ENCODE measurements at regions not wholly inside any gene's neighbourhood (a gene's known extent, or its start where the extent isn't known, plus 50 kb on each side); places are given as distances from the start of the nearest gene placed in this dataset.

DNA sequence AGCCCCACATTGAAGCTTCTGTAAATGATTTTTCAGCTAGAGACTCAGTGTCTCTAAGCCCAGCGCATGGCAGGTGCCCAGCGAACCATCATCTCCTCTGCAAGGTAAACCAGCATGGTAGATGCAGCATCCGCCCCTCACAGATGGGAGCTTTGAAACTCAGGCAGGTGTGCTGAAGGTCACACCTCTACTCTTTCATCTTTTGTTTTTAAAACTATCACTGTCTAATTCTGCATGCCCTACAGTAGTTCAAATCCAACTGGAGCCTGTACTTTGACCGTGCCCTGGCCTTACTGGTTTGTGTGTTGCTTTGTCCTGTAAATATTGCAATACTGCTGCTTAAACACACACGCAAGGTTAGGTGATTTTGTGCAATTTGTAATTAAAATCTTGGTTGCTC lies 831.1 kb downstream of the GALR1 start:
- TF ChIP-seq, protein P1, sequence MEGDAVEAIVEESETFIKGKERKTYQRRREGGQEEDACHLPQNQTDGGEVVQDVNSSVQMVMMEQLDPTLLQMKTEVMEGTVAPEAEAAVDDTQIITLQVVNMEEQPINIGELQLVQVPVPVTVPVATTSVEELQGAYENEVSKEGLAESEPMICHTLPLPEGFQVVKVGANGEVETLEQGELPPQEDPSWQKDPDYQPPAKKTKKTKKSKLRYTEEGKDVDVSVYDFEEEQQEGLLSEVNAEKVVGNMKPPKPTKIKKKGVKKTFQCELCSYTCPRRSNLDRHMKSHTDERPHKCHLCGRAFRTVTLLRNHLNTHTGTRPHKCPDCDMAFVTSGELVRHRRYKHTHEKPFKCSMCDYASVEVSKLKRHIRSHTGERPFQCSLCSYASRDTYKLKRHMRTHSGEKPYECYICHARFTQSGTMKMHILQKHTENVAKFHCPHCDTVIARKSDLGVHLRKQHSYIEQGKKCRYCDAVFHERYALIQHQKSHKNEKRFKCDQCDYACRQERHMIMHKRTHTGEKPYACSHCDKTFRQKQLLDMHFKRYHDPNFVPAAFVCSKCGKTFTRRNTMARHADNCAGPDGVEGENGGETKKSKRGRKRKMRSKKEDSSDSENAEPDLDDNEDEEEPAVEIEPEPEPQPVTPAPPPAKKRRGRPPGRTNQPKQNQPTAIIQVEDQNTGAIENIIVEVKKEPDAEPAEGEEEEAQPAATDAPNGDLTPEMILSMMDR (IDR thresholded peaks at IDR 0.05; ENCODE audit: low read depth, low read length) = no peak
- TF ChIP-seq EZH2phosphoT487 (IDR thresholded peaks at IDR 0.05; ENCODE audit: low read depth) = no peak
- Histone ChIP-seq H4K20me1 (ENCODE audit: insufficient read depth, low read length) (no peaks in the 10 kb centered on the region), H3K4me1 (ENCODE audit: low read length) (no peaks in the 10 kb centered on the region), H3K36me3 (replicated peaks; ENCODE audit: low read depth, low read length) (no peaks in the 10 kb centered on the region), H3K4me2 (ENCODE audit: low read length) (no peak overlapping the region), H3K79me2 (ENCODE audit: low read length) (no peaks in the 10 kb centered on the region), H3K9me3 (ENCODE audit: insufficient read depth, low read length) (peaks cover 6% of the 10 kb centered on the region), H3K27ac (ENCODE audit: low read length) (no peak overlapping the region), H3K4me3 (ENCODE audit: low read length) (no peak overlapping the region), H3K9ac (ENCODE audit: low read length) (no peak overlapping the region), H2AFZ (ENCODE audit: low read depth, low read length) (no peak overlapping the region), H3K27me3 (ENCODE audit: low read depth, low read length) (no peaks in the 10 kb centered on the region)

DNA sequence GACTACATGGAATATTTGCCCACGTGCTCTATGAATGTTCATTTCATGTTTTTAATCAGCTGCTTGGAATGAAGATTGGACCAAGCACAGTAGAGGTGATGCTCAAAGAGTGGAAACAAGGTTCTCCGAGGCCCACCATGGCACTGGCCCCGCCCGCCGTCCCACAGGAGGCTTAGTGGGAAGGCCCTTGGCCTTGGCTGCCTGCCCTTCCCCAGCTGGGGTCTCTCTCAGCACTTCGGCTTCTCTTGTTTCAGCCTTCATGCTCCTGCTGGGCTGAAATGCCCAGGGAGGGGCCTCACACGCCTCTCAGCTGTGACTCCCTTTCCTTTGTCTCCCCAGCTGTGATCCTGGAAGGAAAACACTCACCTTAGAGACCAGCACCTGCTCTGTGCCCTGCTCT lies 833.2 kb downstream of the GALR1 start:
- Histone ChIP-seq H3K9me3 (ENCODE audit: insufficient read depth, low read length) (peaks cover 20% of the 10 kb centered on the region), H4K20me1 (ENCODE audit: insufficient read depth, low read length) (no peaks in the 10 kb centered on the region), H3K4me1 (ENCODE audit: low read length) (no peaks in the 10 kb centered on the region), H3K27ac (ENCODE audit: low read length) (no peak overlapping the region), H2AFZ (ENCODE audit: low read depth, low read length) (no peak overlapping the region), H3K4me3 (ENCODE audit: low read length) (no peak overlapping the region), H3K27me3 (ENCODE audit: low read depth, low read length) (no peaks in the 10 kb centered on the region), H3K9ac (ENCODE audit: low read length) (no peak overlapping the region), H3K36me3 (replicated peaks; ENCODE audit: low read depth, low read length) (no peaks in the 10 kb centered on the region), H3K79me2 (ENCODE audit: low read length) (no peaks in the 10 kb centered on the region), H3K4me2 (ENCODE audit: low read length) (no peak overlapping the region)
- TF ChIP-seq EZH2phosphoT487 (IDR thresholded peaks at IDR 0.05; ENCODE audit: low read depth) = no peak
- TF ChIP-seq, protein P1 (IDR thresholded peaks at IDR 0.05; ENCODE audit: low read depth, low read length) = no peak

- H3K27me3 ChIP-seq (ENCODE audit: low read depth, low read length) = no peaks in the 10 kb centered on the region
- H3K9me3 ChIP-seq (ENCODE audit: insufficient read depth, low read length) = peaks cover 20% of the 10 kb centered on the region; the same call in 1 of the 2 replicates
- H3K27ac ChIP-seq (ENCODE audit: low read length) = no peak overlapping the region
- no peaks in the 10 kb centered on the region for H3K36me3 ChIP-seq (replicated peaks; ENCODE audit: low read depth, low read length)
- no peaks in the 10 kb centered on the region for H4K20me1 ChIP-seq (ENCODE audit: insufficient read depth, low read length)
- H3K79me2 ChIP-seq (ENCODE audit: low read length) = no peaks in the 10 kb centered on the region
- H3K9ac ChIP-seq (ENCODE audit: low read length) = no peak overlapping the region
- no peak overlapping the region for H3K4me3 ChIP-seq (ENCODE audit: low read length)
- no peak overlapping the region for H2AFZ ChIP-seq (ENCODE audit: low read depth, low read length)
- H3K4me2 ChIP-seq (ENCODE audit: low read length) = no peak overlapping the region
- H3K4me1 ChIP-seq (ENCODE audit: low read length) = no peaks in the 10 kb centered on the region
- TF ChIP-seq, protein P1 (IDR thresholded peaks at IDR 0.05; ENCODE audit: low read depth, low read length) = no peak
- TF ChIP-seq EZH2phosphoT487 (IDR thresholded peaks at IDR 0.05; ENCODE audit: low read depth) = no peak
Measured at GRCh38 chr18:78085241-78086185, 835.9 kb downstream of the GALR1 start.

- no peak overlapping the region for H3K27ac ChIP-seq (ENCODE audit: low read length)
- H3K4me3 ChIP-seq (ENCODE audit: low read length) = no peak overlapping the region
- no peak overlapping the region for H2AFZ ChIP-seq (ENCODE audit: low read depth, low read length)
- no peak for TF ChIP-seq EZH2phosphoT487 (IDR thresholded peaks at IDR 0.05; ENCODE audit: low read depth)
- TF ChIP-seq, protein P1 (IDR thresholded peaks at IDR 0.05; ENCODE audit: low read depth, low read length) = no peak
- H3K9me3 ChIP-seq (ENCODE audit: insufficient read depth, low read length) = peaks cover 20% of the 10 kb centered on the region; the same call in 1 of the 2 replicates
- H3K9ac ChIP-seq (ENCODE audit: low read length) = no peak overlapping the region
- H3K4me1 ChIP-seq (ENCODE audit: low read length) = no peaks in the 10 kb centered on the region
- no peaks in the 10 kb centered on the region for H4K20me1 ChIP-seq (ENCODE audit: insufficient read depth, low read length)
- H3K4me2 ChIP-seq (ENCODE audit: low read length) = no peak overlapping the region
- no peaks in the 10 kb centered on the region for H3K27me3 ChIP-seq (ENCODE audit: low read depth, low read length)
- no peaks in the 10 kb centered on the region for H3K36me3 ChIP-seq (replicated peaks; ENCODE audit: low read depth, low read length)
- H3K79me2 ChIP-seq (ENCODE audit: low read length) = no peaks in the 10 kb centered on the region
Measured at GRCh38 chr18:78086931-78087330, 837.3 kb downstream of the GALR1 start.
